Hematopoietic multipotent progenitor cell treated with erythropoietin and hydrocortisone succinate and interleukin-3 and kit ligand, for 8 days (in vitro differentiated cells): ENCODE measurements at regions not wholly inside any gene's neighbourhood (a gene's known extent, or its start where the extent isn't known, plus 50 kb on each side); places are given as distances from the start of the nearest gene placed in this dataset.

Source experiments
- DNase-seq: peaks from one replicate; pipeline ENCODE4 v3.0.0-alpha.2; 2015

GRCh38 chr20:57908704-57909630, 199.2 kb upstream of the PMEPA1 start:
- no peak for DNase-seq

- DNase-seq = no peak
Measured at GRCh38 chr20:57908226-57908625, 198.4 kb upstream of the PMEPA1 start.

- peak; percentile 1 for DNase-seq
Measured at GRCh38 chr20:57907131-57908000, 197.6 kb upstream of the PMEPA1 start.

GRCh38 chr20:57905448-57905847, 195.6 kb upstream of the PMEPA1 start:
- no peak for DNase-seq

- DNase-seq = no peak
Measured at GRCh38 chr20:57904314-57905105, 194.7 kb upstream of the PMEPA1 start.

GRCh38 chr20:57902473-57902872, 192.7 kb upstream of the PMEPA1 start:
- DNase-seq = no peak

- DNase-seq = no peak
Measured at GRCh38 chr20:57901526-57901925, 191.7 kb upstream of the PMEPA1 start.

GRCh38 chr20:57900226-57900905, 190.6 kb upstream of the PMEPA1 start:
- no peak for DNase-seq

GRCh38 chr20:57899554-57899953, 189.7 kb upstream of the PMEPA1 start:
- no peak for DNase-seq

GRCh38 chr20:57898332-57898731, 188.5 kb upstream of the PMEPA1 start:
- DNase-seq = no peak

GRCh38 chr20:57897891-57898290, 188.1 kb upstream of the PMEPA1 start:
- no peak for DNase-seq

GRCh38 chr20:57897156-57897874, 187.5 kb upstream of the PMEPA1 start:
- DNase-seq = no peak

GRCh38 chr20:57896563-57896962, 186.7 kb upstream of the PMEPA1 start:
- no peak for DNase-seq

GRCh38 chr20:57896017-57896416, 186.2 kb upstream of the PMEPA1 start:
- DNase-seq = no peak

- DNase-seq = no peak
Measured at GRCh38 chr20:57895161-57895855, 185.5 kb upstream of the PMEPA1 start.

- no peak for DNase-seq
Measured at GRCh38 chr20:57894522-57894921, 184.7 kb upstream of the PMEPA1 start.

- DNase-seq = no peak
Measured at GRCh38 chr20:57894096-57894495, 184.3 kb upstream of the PMEPA1 start.

GRCh38 chr20:57893366-57893999, 183.7 kb upstream of the PMEPA1 start:
- no peak for DNase-seq

GRCh38 chr20:57892471-57892870, 182.7 kb upstream of the PMEPA1 start:
- no peak for DNase-seq

- DNase-seq = no peak
Measured at GRCh38 chr20:57891014-57891413, 181.2 kb upstream of the PMEPA1 start.
